AG09309 (cell line): ENCODE measurements at regions not wholly inside any gene's neighbourhood (a gene's known extent, or its start where the extent isn't known, plus 50 kb on each side); places are given as distances from the start of the nearest gene placed in this dataset.
"Not testable (repeated sequence)": the region's sequence is repeated elsewhere in the genome, so short reads cannot be mapped to it uniquely, and the experiment has no call there.

Source experiments
- DNase-seq: peaks from one replicate; pipeline ENCODE4 v3.0.0-alpha.2; 2010; ENCODE audit warnings: low read depth
- H3K4me3 ChIP-seq: 2 replicates; pipeline ENCODE4 v1.5.1; 2011; ENCODE audit warnings: mild to moderate bottlenecking, low read depth, low read length, moderate library complexity; ENCODE audit not compliant: control insufficient read depth
- TF ChIP-seq, protein P1 (sequence below): IDR thresholded peaks from 2 replicates; pipeline ENCODE4 v1.5.1; 2011; ENCODE audit warnings: mild to moderate bottlenecking, low read depth, low read length, inconsistent platforms; ENCODE audit not compliant: insufficient read depth, control insufficient read depth; ENCODE audit errors: missing control alignments

DNA sequence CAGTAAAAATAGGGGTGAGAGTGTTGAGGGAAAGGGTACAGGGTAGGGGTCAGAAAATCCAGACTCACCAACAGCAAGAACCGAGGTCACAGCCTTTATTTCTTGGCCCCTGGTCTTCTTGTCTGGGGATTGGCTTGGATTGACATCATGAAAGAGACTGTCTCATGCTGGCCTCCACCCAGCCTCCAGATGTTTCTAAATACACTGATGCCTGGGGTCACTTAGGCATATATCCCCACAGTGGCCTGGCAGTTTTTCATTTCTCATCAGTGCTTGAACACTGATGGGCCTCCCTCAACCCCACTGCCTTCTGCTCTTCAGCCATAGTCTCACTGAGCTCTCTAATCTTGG lies 173.9 kb downstream of the RTL9 start:
- TF ChIP-seq, protein P1, sequence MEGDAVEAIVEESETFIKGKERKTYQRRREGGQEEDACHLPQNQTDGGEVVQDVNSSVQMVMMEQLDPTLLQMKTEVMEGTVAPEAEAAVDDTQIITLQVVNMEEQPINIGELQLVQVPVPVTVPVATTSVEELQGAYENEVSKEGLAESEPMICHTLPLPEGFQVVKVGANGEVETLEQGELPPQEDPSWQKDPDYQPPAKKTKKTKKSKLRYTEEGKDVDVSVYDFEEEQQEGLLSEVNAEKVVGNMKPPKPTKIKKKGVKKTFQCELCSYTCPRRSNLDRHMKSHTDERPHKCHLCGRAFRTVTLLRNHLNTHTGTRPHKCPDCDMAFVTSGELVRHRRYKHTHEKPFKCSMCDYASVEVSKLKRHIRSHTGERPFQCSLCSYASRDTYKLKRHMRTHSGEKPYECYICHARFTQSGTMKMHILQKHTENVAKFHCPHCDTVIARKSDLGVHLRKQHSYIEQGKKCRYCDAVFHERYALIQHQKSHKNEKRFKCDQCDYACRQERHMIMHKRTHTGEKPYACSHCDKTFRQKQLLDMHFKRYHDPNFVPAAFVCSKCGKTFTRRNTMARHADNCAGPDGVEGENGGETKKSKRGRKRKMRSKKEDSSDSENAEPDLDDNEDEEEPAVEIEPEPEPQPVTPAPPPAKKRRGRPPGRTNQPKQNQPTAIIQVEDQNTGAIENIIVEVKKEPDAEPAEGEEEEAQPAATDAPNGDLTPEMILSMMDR = no peak
- H3K4me3 ChIP-seq = no peak overlapping the region
- DNase-seq = no peak

DNA sequence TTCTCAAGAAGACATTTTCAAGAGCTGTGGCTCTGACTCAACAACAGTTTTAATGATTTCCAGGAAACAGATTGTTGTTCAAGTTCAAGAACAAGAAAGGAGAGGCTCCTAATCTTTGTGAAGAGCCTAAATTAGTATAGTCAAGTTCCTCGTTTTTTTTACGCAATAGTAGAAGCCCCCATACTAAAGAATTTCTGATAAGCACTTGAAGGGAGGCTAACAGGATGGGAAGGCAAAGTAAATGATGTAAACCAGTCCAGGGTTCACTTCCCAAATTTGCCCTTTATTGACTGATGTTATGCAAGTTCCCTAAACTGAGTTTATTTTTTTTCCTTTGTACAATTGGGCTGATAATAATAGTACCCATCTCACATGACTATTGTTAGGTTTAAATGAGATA lies 178.2 kb downstream of the RTL9 start:
- H3K4me3 ChIP-seq = no peak overlapping the region
- TF ChIP-seq, protein P1 = no peak
- DNase-seq = no peak

DNA sequence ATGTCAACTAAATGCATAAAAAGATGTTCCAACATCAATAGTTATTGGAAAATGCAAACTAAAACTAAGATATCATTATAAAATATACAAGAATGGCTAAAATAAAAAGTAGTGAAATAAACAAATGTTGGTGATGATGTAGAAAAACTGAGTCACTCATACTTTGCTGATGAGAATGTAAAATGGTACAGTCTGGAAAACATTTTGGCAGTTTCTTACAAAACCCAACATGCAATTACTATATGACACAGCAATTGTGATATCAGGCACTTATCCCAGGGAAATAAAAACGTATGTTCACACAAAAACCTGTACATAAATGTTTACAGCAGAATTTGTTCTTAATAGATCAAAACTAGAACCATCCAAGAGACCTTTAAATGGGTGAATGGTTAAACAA lies 182.6 kb downstream of the RTL9 start:
- TF ChIP-seq, protein P1 = no peak
- no peak overlapping the region for H3K4me3 ChIP-seq
- DNase-seq = no peak

DNA sequence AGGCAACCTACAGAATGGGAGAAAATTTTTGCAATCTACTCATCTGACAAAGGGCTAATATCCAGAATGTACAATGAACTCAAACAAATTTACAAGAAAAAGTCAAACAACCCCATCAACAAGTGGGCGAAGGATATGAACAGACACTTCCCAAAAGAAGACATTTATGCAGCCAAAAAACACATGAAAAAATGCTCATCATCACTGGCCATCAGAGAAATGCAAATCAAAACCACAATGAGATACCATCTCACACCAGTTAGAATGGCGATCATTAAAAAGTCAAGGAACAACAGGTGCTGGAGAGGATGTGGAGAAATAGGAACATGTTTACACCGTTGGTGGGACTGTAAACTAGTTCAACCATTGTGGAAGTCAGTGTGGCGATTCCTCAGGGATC lies 192.2 kb downstream of the RTL9 start:
- H3K4me3 ChIP-seq, DNase-seq: not testable (repeated sequence)

DNA sequence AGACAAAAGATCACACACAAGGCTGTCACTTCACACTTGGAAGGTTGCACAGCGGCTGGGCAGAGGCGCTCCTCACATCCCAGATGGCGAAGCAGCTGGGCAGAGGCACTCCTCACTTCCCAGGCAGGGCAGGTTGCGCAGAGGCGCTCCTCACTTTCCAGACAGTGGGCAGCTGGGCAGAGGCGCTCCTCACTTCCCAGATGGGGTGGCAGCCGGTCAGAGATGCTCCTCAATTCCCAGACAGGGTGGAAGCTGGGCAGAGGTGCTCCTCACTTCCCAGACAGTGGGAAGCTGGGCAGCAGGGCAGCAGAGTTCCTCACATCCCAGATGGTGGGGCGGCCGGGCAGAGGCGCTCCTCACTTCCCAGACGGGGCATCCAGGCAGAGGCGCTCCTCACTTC lies 199.2 kb downstream of the RTL9 start:
- H3K4me3 ChIP-seq = no peak overlapping the region
- DNase-seq = no peak
- TF ChIP-seq, protein P1 = no peak

DNA sequence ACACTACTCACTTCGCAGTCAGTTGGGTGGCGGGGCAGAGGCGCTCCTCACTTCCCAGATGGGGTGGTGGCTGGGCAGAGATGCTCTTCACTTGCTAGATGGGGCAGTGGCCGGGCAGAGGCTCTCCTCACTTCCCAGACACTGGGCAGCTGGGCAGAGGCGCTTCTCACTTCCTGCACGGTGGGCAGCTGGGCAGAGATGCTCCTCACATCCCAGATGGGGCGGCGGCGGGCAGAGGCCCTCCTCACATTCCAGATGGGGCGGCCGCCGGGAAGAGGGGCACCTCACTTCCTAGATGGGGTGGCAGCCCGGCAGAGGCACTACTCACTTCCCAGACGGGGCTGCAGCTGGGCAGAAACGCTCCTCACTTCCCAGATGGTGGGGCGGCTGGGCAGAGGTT lies 199.8 kb downstream of the RTL9 start:
- H3K4me3 ChIP-seq = no peak overlapping the region
- TF ChIP-seq, protein P1 = no peak
- no peak for DNase-seq

DNA sequence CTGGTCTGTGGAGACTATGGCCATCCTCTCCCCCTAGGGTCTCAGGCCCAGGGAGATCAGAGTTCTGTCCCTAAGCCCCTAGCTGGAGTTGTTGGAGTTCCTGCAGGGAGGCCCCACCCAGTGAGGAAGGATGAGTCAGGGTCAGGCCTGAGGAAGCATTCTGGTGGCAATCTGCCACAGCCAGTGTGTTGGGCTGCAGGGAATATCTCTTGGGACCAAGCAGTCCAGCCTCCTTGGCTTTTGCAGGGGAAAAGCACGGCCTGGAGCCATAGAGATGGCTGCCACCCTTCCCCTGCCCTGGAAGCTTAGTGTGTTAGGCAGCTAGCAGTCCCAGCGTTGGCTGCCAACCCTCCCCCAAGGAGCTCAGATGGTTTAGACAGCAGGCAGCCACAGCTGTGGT lies 202.4 kb downstream of the RTL9 start:
- peak; percentile 5 for DNase-seq
- H3K4me3 ChIP-seq = no peak overlapping the region
- TF ChIP-seq, protein P1 = no peak
